Heart right ventricle (tissue), 16 donors: ENCODE measurements at regions not wholly inside any gene's neighbourhood (a gene's known extent, or its start where the extent isn't known, plus 50 kb on each side); places are given as distances from the start of the nearest gene placed in this dataset.

Source experiments
- ATAC-seq, 8 donors: fragments of 200-7000 bp; cut with Tn5 transposase; one replicate each; pipeline ENCODE4 v1.9.1; 2020; ENCODE audit warnings: mild to moderate bottlenecking in 8 of 8, moderate library complexity in 8 of 8, moderate number of reproducible peaks in 1 of 8
- DNase-seq, 2 donors: peaks; one replicate each; pipeline ENCODE4 v3.0.0-alpha.2; 2020
- H3K27ac ChIP-seq, 10 donors: fragments of 200-600 bp; sonication (generic) in 2 of 10; one replicate each; pipeline versions ENCODE4 v1.5.0 to v1.8.0; 2020 to 2022; ENCODE audit warnings: mild to moderate bottlenecking in 3 of 10
- H3K27me3 ChIP-seq, 7 donors: fragments of 200-600 bp; one replicate each; pipeline ENCODE4 v1.8.0; 2021 to 2022; ENCODE audit warnings: mild to moderate bottlenecking in 2 of 7
- H3K36me3 ChIP-seq, 9 donors: fragments of 200-600 bp; sonication (generic) in 1 of 9; one replicate each; pipeline versions ENCODE4 v1.5.0 to v1.8.0; 2020 to 2022; ENCODE audit warnings: mild to moderate bottlenecking in 2 of 9
- H3K4me1 ChIP-seq, 9 donors: fragments of 200-600 bp; sonication (generic) in 1 of 9; one replicate each; pipeline versions ENCODE4 v1.5.0 to v1.8.0; 2020 to 2022; ENCODE audit warnings: mild to moderate bottlenecking in 4 of 9
- H3K4me3 ChIP-seq, 10 donors: fragments of 200-600 bp; sonication (generic) in 2 of 10; one replicate each; pipeline versions ENCODE4 v1.5.0 to v1.8.0; 2020 to 2022; ENCODE audit warnings: mild to moderate bottlenecking in 7 of 10, moderate library complexity in 2 of 10
- H3K9me3 ChIP-seq, 11 donors: fragments of 200-600 bp in 10 of 11; sonication (generic) in 2 of 11; one replicate each; pipeline versions ENCODE4 v1.5.0 to v1.8.0; 2013 to 2022; ENCODE audit warnings: mild to moderate bottlenecking in 2 of 11, control low read depth in 1 of 11, moderate library complexity in 1 of 11
- WGBS, 2 donors: extraction: QIAGEN DNeasy Blood & Tissue Kit; methylation state at CpG; one replicate each; pipeline ENCODE4 v1.1.7; 2013; ENCODE audit warnings: inconsistent platforms in 1 of 2; 5-methylcytosine and 5-hydroxymethylcytosine counted together
- intact Hi-C, 10 donors: fragments of 100-400 bp; cut with DNase I; formaldehyde crosslinking; loops; one replicate each; pipeline versions ENCODE4 v1.11.1 to v1.14.2; 2022
- TF ChIP-seq, protein P1 (sequence below), 9 donors: fragments of 200-600 bp; sonication (generic) in 2 of 9; IDR thresholded peaks; one replicate each; pipeline versions ENCODE4 v1.5.0 to v1.8.0; 2021 to 2022; ENCODE audit warnings: antibody characterized with exemption in 9 of 9, mild to moderate bottlenecking in 5 of 9, moderate library complexity in 1 of 9
- donor health status: Arrhythmogenic right ventricular cardiomyopathy.
- donor health status: ischemic (EF 13 %, LVEDD 7.1; RV severe dilation, severe dysfunction).
- donor health status: healthy with polysubstance abuse.
- donor health status: DM: no; HTN: yes; CAD: no.
- donor health status: DM: no; HTN: no; CAD: no.
- donor health status: ischemic (EF 25% LVEDD 6.9; RV normal size, moderate dysfunction).
- donor health status: ischemic (EF 25% LVEDD 5.7; RV mildly dilated, moderate dysfunction).
- donor health status: healthy.
- donor health status: DM: yes; HTN: yes; CAD: no.
- donor health status: Ischemic cardiomyopathy.
- donor health status: ischemic (EF 35%, LVEDD 5.7; RV mildly dilated, moderate dysfunction).
- donor health status: nonischemic (EF 11% LVEDD 7.7; RV severe dilation, severe dysfunction).
- donor health status: DM: yes; HTN: yes; CAD: no.
- donor health status: PGD.
- donor health status: ischemic (EF 29% LVEDD 5.4; RV normal size, mild dysfunction).
- donor health status: nonischemic (EF 23%, LVEDD 6.1; RV moderate dilation, normal function).

DNA sequence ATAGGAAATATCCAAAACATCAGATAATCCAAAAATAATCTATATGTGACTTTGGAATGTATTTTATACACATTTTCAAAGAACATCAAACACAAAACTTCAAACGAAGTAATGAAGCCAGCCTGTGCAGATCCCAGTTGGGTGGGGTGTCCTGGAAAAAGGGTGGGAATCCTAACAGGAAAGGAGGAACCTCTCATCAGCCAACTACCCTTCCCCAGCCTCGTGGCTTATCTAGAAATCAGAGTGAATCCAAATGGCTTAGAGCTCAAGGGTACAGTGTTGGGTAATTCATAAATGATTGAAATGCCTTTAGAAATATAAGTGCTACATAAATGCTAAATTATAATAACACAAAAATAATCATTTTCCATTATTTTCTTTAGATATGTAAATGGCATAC, 115.1 kb upstream of the SOX4 start:
- DNase-seq (no peak), ATAC-seq (no peak)
- Histone ChIP-seq H3K27ac (no peak overlapping the region), H3K4me1 (peaks cover 7 to 18% (median 12%) of the 10 kb centered on the region in 9 donors), H3K36me3 (no peaks in the 10 kb centered on the region), H3K4me3 (no peak overlapping the region), H3K27me3 (no peaks in the 10 kb centered on the region), H3K9me3 (no peaks in the 10 kb centered on the region)
- TF ChIP-seq, protein P1, sequence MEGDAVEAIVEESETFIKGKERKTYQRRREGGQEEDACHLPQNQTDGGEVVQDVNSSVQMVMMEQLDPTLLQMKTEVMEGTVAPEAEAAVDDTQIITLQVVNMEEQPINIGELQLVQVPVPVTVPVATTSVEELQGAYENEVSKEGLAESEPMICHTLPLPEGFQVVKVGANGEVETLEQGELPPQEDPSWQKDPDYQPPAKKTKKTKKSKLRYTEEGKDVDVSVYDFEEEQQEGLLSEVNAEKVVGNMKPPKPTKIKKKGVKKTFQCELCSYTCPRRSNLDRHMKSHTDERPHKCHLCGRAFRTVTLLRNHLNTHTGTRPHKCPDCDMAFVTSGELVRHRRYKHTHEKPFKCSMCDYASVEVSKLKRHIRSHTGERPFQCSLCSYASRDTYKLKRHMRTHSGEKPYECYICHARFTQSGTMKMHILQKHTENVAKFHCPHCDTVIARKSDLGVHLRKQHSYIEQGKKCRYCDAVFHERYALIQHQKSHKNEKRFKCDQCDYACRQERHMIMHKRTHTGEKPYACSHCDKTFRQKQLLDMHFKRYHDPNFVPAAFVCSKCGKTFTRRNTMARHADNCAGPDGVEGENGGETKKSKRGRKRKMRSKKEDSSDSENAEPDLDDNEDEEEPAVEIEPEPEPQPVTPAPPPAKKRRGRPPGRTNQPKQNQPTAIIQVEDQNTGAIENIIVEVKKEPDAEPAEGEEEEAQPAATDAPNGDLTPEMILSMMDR (IDR thresholded peaks at IDR 0.05), result no peak
- intact Hi-C loops, result no loop called here
- WGBS, 2 donors, result 37 to 54% methylated on average over 2 of the region's 2 CpGs

DNA sequence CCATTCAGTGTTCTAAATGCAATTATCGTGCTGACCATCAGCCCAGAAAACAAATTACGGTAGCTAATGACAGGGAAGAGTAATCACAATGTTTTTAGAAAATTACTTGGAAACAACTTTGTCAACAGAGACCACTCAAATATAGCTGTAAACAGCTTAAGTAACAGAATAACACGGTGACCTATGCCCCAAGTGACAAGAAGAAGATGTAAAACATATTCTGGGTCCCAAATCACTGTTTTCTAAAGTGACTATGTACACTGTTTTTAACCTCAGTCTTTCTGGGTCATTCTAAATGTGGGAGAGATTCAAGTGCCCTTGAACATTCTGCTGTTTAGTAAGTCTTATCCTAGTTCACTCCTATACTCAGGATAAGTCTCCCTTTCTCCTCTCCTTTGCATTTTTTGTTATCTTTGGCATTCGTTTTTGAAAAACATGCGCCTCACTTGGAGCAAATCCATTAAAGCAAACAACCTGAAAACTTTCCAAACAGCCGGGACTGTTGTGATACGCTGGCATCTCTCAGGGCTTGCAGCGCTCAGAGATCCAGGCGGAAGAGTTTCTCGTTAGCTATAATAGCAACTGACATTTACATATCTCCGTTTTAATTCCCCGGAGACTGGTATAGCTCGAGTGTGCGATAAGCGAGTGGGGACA, 114.5 kb upstream of the SOX4 start:
- Histone ChIP-seq H3K36me3 (no peaks in the 10 kb centered on the region), H3K27me3 (no peaks in the 10 kb centered on the region), H3K9me3 (no peaks in the 10 kb centered on the region), H3K4me3 (peak overlapping the region in 6 of 10 donors; percentile 4 to 43 (median 36)), H3K27ac (peak overlapping the region in 5 of 10 donors; percentile 3 to 53 (median 39)), H3K4me1 (peaks cover 7 to 18% (median 12%) of the 10 kb centered on the region in 9 donors)
- intact Hi-C loops, result no loop called here
- WGBS, 2 donors, result 20 to 21% methylated on average over 15 of the region's 15 CpGs
- TF ChIP-seq, protein P1 (IDR thresholded peaks at IDR 0.05), result no peak
- DNase-seq (peak; percentile 18), ATAC-seq (peak in 7 of 8 donors; percentile 33 to 92 (median 70))

DNA sequence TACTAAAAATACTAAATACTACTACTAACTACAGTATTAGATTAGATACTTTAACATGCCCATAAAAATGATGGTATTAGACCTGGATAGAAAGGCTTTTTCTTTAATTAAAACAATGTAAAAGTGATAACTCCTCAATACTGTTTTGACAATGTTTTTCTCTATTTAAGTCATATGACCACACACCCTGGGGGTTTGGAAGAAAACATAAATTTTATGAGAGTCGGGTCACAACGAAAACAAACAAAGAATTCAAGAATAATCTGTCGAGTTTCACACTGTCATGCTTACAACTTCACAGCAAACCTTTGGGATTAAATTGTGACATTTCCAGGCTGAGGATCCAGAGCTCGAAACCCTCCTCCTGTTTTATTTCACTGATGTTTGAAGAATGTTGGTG, 107.4 kb upstream of the SOX4 start:
- TF ChIP-seq, protein P1 (IDR thresholded peaks at IDR 0.05), result no peak
- no peaks in the 10 kb centered on the region for H3K36me3 ChIP-seq
- H3K4me3 ChIP-seq, result no peak overlapping the region
- WGBS, 2 donors, result 67 to 69% methylated on average over 4 of the region's 4 CpGs
- DNase-seq, result no peak
- ATAC-seq, result no peak
- no peaks in the 10 kb centered on the region for H3K9me3 ChIP-seq
- intact Hi-C loops, result no loop called here
- H3K27ac ChIP-seq, result no peak overlapping the region
- no peaks in the 10 kb centered on the region for H3K27me3 ChIP-seq
- no peaks in the 10 kb centered on the region for H3K4me1 ChIP-seq

DNA sequence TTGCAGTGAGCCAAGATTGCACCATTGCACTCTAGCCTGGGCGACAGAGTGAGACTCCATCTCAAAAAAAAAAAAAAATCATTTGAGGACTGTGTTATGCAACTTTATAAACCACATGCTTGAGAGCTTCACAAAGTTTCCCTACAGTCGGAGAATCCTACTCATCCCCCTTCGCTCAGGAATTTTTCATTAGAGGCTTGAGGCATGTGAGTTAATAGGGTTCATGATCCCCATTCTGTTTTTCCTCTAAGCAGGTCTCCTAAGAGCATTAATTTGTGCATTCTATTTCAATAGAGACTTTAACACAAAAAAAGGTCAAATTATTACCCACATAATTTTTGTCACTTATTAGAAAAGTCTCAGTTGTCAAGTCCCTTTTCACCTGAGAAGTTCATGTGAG, 103.7 kb upstream of the SOX4 start:
- no peak overlapping the region for H3K4me3 ChIP-seq
- no peaks in the 10 kb centered on the region for H3K36me3 ChIP-seq
- no peak for DNase-seq
- H3K4me1 ChIP-seq, result no peaks in the 10 kb centered on the region
- H3K27me3 ChIP-seq, result no peaks in the 10 kb centered on the region
- intact Hi-C loops, result no loop called here
- H3K9me3 ChIP-seq, result no peaks in the 10 kb centered on the region
- H3K27ac ChIP-seq, result no peak overlapping the region
- no peak for ATAC-seq
- TF ChIP-seq, protein P1 (IDR thresholded peaks at IDR 0.05), result no peak
- 91 to 97% methylated on average over 3 of the region's 3 CpGs for WGBS, 2 donors
